HL-60 (cell line): ENCODE measurements at regions not wholly inside any gene's neighbourhood (a gene's known extent, or its start where the extent isn't known, plus 50 kb on each side); places are given as distances from the start of the nearest gene placed in this dataset.

Experiments used
- CTCF ChIP-seq: IDR thresholded peaks from one replicate; pipeline ENCODE4 v1.5.1; 2011; ENCODE audit warnings: low read length, control low read depth, inconsistent platforms; ENCODE audit not compliant: insufficient read depth
- POLR2AphosphoS5 ChIP-seq: IDR thresholded peaks from 2 replicates; pipeline ENCODE4 v1.6.1; 2012; ENCODE audit warnings: low read depth
- REST ChIP-seq: IDR thresholded peaks from 2 replicates; pipeline ENCODE4 v1.6.1; 2012; ENCODE audit warnings: low read depth; ENCODE audit not compliant: insufficient replicate concordance

- TF ChIP-seq REST, result no peak
- no peak for TF ChIP-seq POLR2AphosphoS5
- no peak for TF ChIP-seq CTCF
These were observed 157.2 kb upstream of the CARMIL1 start for GRCh38 chr6:25122001-25122400.
